ENCODE measurements at regions not wholly inside any gene's neighbourhood (a gene's known extent, or its start where the extent isn't known, plus 50 kb on each side); places are given as distances from the start of the nearest gene placed in this dataset.

DNA sequence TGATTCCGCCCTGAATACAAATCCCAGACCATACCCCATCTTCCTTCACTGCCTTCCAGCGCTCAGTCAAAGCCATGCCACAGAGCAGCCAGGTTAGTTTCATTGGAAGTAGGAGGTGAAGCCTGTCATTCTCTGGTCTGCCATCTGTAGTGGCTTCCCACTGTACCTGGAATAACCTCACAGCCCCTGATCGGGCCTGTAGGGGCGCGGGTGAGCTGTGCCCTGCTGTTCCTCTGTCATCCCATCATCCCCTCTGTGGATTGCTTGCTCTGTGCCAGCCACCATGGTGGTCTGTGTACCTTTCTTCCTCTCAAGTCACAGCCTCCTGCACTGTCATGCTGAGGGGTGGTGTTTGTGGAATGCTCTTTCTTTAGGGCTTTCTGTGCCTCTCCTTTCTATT, 155.1 kb downstream of the ZNF22 start:
- CTCF ChIA-PET: no interaction called here
- H2AK5ac ChIP-seq (ENCODE audit: low read depth, low read length): no peak overlapping the region
- ATAC-seq (ENCODE audit: low read depth): no peak
- no peaks in the 10 kb centered on the region for H3K36me3 ChIP-seq (ENCODE audit: control insufficient read depth, insufficient read depth, low read length)
- in situ Hi-C loops (cut with MboI; ENCODE audit: low sequenced_read_pairs) (no loop called here), intact Hi-C loops (cut with micrococcal nuclease) (no loop called here), dilution Hi-C loops (cut with HindIII; ENCODE audit: low sequenced_read_pairs, unreplicated experiment) (no loop called here)
- H3K79me1 ChIP-seq (ENCODE audit: low read depth in 1 of 2, low read length in 2 of 2): no peaks in the 10 kb centered on the region
- H3K4me3 ChIP-seq (ENCODE audit: insufficient read depth, low read depth, low read length): no peak overlapping the region
- H2AK9ac ChIP-seq (replicated peaks; ENCODE audit: low read depth, low read length, poor library complexity): no peak overlapping the region
- H3K9me3 ChIP-seq (ENCODE audit: control insufficient read depth, insufficient read depth, low read length): no peaks in the 10 kb centered on the region
- H3K9ac ChIP-seq (ENCODE audit: low read depth, low read length): no peak overlapping the region
- H2BK15ac ChIP-seq (ENCODE audit: low read depth, low read length): no peak overlapping the region
- WGBS, 2 experiments (ENCODE audit: extremely low coverage in 2 of 2, insufficient read length in 1 of 2): no CpG with 5 or more reads among the region's 5 CpGs
- no peak overlapping the region for H3K4ac ChIP-seq (ENCODE audit: low read depth, low read length)
- no peak overlapping the region for H3K18ac ChIP-seq (ENCODE audit: low read depth, low read length)
- no peak overlapping the region for H2BK5ac ChIP-seq (ENCODE audit: low read depth, low read length, poor library complexity, severe bottlenecking)
- no peaks in the 10 kb centered on the region for H4K20me1 ChIP-seq (ENCODE audit: insufficient read depth, low read length)
- no peak overlapping the region for H4K91ac ChIP-seq (ENCODE audit: insufficient read depth, low read depth, low read length)
- H3K27ac ChIP-seq (ENCODE audit: insufficient read depth, low read length): no peak overlapping the region
- DNase-seq: no peak
- BruUV-seq (replicated peaks): no TSS peak
- no peak overlapping the region for H4K5ac ChIP-seq (ENCODE audit: low read depth, low read length)
- H3K4me1 ChIP-seq (ENCODE audit: control insufficient read depth, insufficient read depth, low read length): no peaks in the 10 kb centered on the region
- TF ChIP-seq POLR2A (IDR thresholded peaks at IDR 0.05; ENCODE audit: low read depth, low read length): no peak
- no peak for TF ChIP-seq CHD1 (IDR thresholded peaks at IDR 0.05; ENCODE audit: low read depth, low read length)
- no peak for TF ChIP-seq MXI1 (IDR thresholded peaks at IDR 0.05; ENCODE audit: borderline replicate concordance, low read depth, low read length)
- no peak for TF ChIP-seq SMC3 (IDR thresholded peaks at IDR 0.05; ENCODE audit: low read depth, low read length)
- no peak overlapping the region for H3K56ac ChIP-seq (ENCODE audit: extremely low read depth, insufficient read depth, low read length)
- POLR2A ChIA-PET (ENCODE audit: unreplicated experiment): no interaction called here
- H2BK20ac ChIP-seq (ENCODE audit: low read depth, low read length): no peak overlapping the region
- H2AFZ ChIP-seq (replicated peaks; ENCODE audit: low read length, poor library complexity): no peak overlapping the region
- no peaks in the 10 kb centered on the region for H3K27me3 ChIP-seq (ENCODE audit: control insufficient read depth, insufficient read depth, low read length)
- H2BK120ac ChIP-seq (ENCODE audit: low read depth, low read length): no peak overlapping the region
- no peak overlapping the region for H3K23ac ChIP-seq (ENCODE audit: low read depth, low read length)
- no peak overlapping the region for H3K4me2 ChIP-seq (ENCODE audit: low read depth, low read length)
- no peaks in the 10 kb centered on the region for H3K9me1 ChIP-seq (ENCODE audit: insufficient read depth, low read length)
- H3K14ac ChIP-seq (replicated peaks; ENCODE audit: low read depth, low read length): no peak overlapping the region
- no peak overlapping the region for H4K8ac ChIP-seq (ENCODE audit: low read depth in 2 of 2, low read length in 2 of 2)
